ENCODE measurements at regions not wholly inside any gene's neighbourhood (a gene's known extent, or its start where the extent isn't known, plus 50 kb on each side); places are given as distances from the start of the nearest gene placed in this dataset.

DNA sequence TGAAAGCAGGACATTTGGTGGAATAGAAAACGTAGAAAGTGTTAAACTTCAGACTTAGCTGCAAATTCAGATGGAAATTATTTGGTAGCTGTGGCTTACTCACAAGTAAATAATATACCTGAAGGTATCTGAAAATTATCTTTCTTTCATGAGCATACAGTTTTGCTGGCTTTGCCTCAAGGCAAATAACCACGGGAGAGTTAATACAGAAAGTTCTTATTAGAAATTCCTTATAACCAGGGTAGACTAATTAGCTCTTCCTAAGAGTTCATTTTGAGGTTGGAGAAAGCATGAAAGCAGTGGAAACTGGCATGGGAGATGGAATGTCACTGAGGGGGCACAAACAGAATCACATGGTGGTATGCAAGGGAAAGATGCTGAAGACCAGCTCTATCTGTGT, 217.5 kb downstream of the CD83 start:
- no peak for DNase-seq

DNA sequence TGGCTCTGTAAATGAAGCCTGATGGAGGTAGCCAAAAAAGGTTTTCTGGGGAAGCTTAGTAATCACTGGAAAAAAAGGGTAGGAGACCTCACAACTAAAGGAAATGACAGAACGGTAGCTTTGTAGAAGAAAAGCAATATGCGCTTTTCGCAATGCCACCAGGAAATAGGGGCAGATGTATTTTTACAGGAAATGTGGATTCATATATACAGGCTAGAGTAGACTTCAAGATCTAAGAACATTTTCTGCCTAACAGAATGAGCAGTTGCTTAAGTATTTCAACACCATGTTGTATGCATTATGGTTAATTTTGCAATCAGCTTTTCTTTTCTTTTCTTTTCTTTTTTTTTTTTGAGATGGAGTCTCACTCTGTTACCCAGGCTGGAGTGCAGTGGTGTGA, 219.6 kb downstream of the CD83 start:
- DNase-seq: no peak

DNA sequence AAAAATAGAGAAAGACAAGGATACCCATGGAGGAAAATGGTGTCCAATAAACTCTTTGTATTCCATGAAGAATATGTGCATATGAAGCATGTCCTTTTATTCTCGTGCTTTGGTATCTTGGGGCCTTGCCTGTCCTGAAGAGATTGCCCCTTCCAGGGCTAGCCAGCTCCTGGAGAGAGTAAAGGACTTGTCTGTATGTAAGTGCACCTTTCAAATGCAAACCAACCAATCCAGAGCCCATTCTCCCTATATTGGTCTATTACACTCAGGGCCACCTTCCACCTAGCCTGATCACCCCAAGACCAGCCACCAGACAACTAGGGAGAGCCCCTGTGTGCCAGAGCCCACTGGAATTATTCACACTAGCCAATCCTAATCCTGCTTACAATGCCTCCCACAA, 221.6 kb downstream of the CD83 start:
- DNase-seq: no peak

DNA sequence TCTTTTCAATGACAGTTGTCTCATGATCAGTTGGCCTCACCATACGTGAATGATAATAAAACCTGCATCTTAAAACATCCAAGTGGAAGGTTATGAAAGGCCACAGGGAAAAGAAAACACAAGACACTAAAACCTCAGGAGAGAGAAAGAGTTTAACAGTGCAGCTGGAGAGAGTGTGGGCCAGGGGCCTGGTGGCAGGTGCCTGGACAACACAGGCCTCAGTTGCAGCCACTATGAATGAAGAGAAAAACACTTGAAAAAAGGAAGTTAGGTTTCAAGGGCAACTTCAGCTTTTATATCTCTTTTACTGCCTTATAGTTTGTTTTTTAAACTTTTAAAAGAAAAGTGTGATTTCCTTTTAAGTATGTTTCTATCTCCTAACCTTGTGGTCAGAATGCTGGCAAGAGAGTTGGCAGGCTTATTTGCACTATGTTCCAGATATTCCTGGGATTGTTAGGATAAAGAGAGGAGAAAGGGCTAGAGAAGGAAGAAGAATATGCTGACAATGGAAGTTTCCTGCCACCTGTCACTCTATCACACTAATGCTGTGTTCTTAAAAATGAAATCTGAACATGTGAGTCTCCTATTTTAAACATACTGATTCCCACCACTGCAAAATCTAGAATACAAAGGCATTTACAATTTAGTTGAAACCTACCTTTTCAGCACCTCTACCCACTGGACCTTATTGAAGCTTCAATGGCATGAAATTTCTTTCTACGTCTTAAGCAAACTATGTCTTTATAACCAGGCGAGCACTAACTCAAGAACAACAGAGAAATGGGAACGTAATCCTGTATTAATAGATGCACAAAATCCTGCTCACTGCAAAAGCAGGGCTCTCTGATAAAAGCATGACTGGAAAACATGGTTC, 222.4 kb downstream of the CD83 start:
- no peak for DNase-seq

DNA sequence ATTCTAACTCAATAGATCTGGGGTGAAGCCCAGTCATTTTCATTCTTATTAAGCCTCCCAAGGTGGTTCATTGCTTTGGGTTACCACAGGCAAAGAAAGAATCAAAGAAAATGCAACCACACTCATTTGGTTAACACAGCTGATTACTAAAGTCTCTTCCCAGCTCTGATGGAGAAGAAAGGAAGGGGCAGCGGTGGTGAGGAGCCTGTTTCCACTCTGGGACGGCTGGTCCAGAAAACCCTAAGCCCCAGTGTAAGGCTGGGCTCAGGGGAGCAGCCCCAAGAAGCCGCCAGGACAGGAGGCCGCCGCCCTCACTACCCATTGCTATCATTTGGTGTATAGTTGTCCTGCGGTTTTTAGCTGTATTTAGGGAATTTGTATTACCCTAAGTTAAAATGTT, 226.9 kb downstream of the CD83 start:
- DNase-seq: no peak

DNA sequence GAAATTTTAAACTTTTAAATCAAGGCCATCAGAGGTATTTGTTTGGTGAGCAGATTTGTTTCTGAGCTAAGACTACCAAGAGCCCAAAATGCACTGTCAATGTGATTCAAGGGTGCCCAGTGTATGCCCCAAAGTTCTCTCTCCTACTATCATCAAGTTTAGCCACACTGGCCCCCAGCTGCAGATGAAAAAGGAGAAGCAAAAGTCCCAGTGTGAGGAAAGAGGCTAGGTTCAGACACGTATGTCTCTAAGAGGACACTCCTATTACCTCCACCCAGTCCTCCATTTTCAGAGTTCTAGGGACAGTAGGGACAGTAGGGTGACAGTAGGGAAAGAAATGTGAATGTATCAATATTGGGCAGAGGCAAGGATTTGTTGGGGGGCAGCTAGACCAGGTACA, 230.8 kb downstream of the CD83 start:
- DNase-seq: no peak

DNA sequence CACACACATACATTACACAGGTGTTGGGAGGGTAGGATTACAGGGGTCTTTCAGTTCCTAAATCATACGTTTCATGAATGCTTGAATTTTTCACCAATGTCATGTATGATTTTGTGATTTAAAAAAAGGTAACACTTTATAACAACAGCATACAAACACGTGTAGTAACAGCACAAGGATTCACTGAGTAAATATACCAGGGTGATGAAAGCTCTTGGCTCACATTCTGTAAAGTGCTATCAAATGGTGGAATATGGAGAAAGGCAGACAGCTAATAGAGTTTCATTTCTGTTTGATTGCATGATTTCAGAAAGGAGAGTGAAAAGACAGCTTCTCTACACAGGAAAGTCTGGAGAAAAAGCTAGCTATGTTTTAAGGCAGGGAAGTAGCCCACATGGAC, 231.9 kb downstream of the CD83 start:
- no peak for DNase-seq

DNA sequence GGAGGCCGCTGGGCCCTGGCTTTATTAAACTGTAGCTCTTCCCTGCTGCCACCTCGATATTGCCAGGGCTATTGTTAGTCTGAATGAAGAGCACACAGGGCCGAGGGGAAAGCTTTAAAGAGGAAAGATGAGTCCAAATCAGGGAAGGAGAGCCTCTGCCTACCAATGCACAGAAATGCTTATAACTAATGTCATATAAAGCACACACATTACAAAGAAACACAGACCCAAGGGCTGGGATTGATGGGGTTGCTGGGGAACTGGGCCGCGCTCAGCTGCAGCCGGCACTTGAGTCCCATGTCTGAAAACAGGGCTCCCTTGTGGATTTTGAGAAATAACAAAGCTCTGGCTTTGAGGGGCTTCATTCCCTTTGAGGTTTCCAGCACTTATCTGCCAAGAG, 232.6 kb downstream of the CD83 start:
- no peak for DNase-seq

DNA sequence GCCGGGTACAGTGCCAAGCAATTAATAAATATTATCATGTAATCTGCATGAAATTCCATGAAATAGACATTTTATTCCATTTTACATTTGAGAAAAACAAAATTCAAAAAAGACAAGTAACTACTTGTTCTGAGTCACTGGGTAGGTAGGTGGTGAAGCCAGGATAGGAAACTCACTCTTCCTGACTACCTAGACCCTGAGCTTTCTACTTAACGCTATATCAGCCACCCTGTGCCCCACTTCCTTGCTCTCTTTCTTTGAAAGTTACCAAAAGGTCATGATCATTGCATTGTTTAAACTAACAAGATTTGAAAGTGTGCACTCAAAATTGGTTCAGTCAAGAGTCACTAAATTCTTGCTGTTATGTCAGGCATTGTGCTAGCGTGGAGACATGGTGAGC, 235.7 kb downstream of the CD83 start:
- DNase-seq: no peak

DNA sequence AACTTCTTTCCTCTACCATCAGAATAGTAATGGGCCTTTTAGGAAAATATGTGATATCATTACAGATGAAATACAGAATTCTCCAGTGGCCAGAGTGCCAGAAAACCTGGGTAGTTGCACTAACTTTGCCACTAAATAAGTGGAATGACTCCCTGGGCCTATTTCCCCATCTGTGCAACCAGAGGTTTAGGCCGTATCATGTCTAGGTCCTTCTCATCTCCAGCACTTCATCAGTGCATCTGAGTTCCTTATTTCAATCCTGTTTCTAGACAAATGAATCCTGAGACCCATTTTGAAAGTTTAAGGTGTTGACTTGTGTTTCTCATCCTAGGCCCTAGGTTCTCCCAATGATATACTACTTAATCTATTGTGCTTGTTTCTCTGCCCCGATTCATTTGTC, 236.2 kb downstream of the CD83 start:
- no peak for DNase-seq

DNA sequence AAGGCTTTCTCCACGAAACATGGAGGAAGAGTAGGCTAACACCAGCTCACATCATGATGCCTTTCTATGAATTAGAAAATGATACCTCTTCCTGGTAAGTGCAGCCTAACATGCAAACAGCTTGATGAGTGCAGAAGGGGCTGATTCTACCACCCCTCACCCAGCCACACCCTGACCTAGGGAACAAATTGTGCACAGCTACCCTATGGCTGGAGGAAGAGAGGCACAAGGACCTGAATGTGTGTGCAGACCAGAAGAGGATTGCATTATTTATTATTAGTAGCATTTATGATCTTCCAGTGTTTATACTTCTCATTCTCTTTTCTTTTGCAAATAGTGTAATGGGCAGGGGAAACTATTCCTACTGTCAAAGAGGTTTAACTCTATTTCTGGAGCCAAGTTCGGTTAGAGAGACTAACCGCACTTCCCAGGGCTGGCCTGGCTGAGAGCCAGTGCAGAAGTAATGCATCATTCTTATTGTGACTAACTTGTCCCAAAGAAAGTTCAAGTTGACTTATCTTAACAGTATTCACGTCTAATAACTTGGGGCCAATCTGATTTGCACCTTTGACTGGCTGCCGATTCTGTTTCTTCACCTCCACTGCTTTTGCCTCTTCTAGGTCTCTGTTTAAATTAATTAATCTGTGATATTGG, 237.5 kb downstream of the CD83 start:
- no peak for DNase-seq

DNA sequence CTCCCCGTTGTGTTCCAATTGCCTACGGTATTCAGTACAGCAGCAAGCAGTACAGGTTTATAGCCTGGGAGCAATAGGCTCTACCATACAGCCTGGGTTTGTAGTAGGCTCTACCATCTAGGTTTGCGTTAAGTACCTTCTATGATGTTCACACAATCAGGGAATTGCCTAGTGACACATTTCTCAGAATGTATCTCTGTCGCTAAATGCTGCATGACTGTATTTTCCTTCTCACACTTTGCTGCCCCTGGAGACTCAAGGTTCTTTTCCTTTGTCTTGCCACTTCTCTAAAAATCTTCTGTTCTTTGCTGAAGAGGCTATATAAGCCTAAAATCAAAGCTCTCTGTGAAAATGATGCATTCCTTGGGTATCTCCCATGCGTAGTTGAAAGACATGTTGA, 241.9 kb downstream of the CD83 start:
- no peak for DNase-seq

DNA sequence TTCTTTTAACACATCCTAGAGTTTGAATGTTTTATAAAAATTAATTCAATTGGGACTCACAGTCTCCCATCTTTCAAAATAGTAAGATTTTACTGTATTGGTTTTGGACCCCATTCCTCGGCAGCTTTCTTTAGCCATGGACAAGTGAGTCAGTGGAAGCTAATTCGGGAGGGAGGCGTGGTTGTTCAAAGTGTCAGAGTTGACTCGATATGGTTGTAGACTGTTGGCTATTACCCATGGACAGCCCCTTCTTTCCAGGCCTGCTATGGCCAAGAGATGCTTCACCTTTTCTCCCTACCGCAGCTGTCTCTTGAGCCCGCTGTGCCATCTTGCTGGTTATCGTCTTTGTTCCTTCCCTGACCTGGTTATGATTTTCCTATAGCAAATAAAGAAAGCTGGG, 243.0 kb downstream of the CD83 start:
- no peak for DNase-seq

DNA sequence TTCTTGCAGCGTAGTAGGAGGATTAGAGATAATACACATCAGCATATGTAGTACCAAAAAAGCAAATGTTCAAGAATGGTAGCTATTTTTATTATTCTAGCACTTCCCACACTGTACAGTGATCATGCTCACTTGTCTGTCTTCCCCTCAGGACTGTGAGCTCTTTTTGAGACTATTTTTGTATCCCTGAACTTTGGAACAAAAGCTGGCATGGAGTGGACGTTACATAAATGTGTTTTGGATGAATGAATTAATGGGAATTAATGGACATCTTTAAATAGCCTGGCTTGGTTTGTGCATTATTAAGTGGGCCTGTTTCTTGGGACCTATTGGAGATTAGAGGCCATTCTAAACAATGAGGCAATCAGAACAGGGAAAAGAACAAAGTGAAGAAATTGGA, 243.7 kb downstream of the CD83 start:
- no peak for DNase-seq

DNA sequence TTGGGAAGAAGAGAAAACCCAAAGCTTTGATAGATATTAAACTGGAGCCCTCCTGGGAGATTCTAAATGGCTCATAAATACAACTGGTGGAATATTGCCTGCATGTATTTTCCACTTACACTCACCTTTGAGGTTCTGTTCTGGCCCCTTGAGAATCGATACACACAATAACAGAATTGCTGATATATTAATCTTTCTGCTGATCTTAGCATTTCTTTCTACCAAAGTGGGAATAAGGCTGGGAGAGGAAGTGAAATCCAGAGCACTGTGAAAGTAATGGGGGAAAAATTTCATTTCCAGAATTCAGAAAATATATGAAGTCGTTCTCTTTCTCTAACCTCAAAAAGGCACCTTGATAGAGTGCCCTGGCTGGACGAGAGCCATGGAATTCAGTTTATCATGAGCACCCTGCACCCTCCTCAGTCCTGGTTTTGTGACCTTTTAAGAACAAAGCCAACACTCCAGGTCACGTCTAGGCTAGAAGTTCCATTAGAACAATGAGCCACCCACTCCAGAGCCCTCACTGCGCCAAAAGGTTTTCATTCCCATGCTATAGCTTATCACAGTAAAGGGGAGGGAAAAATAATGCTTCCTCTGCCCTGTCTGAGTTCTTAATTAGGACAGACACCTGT, 244.5 kb downstream of the CD83 start:
- no peak for DNase-seq

DNA sequence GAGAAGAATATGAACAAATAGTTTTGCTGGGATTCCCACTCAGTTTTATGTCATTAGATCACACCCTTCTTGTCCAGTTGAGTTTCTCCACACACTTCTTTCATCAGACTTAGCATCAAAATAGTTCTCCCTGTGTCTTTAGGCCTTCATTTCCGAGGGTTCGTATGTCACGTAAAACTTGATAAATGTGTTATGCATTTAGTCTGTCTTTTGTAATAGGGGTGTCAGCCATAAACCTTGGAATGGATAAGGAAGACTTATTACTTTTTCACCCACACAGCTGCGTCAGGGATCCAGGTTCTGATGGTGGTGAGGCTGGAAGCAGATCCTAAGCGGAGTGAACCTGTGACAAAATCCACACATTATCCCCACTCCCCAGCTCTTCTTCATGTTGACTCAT, 246.8 kb downstream of the CD83 start:
- no peak for DNase-seq

DNA sequence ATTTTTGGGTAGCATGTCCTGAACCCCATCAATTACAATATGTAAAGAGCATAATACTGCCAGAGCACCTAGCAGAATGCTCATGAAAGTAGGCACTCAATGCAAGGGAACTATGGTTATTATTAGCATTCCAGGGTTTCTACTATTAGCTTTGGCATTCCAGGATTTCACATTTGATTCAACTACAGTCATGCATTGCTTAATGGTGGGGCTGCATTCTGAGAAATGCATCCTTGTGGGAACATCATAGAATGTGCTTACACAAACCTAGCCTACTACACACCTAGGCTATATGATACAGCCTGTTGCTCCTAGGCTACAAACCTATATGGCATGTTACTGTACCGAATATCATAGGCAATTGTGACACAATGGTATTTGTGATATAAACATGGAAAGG, 247.8 kb downstream of the CD83 start:
- DNase-seq: no peak

DNA sequence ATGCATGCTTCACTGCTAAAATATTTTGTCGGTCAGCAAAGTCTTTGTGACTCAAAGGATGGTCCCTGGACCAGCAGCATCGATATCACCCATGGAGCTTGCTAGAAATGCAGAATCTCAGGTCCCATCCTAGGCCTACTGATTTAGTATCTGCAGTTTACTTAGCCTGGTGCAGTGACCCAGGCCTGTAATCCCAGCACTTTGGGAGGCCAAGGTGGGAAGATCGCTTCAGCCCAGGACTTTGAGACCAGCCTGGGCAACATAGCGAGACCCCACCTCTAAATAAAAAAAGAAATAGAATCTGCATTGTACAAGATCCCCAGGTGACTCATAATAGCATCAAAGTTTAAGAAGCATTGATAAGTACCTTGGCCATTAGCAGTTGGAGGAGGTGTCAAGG, 248.7 kb downstream of the CD83 start:
- no peak for DNase-seq

DNA sequence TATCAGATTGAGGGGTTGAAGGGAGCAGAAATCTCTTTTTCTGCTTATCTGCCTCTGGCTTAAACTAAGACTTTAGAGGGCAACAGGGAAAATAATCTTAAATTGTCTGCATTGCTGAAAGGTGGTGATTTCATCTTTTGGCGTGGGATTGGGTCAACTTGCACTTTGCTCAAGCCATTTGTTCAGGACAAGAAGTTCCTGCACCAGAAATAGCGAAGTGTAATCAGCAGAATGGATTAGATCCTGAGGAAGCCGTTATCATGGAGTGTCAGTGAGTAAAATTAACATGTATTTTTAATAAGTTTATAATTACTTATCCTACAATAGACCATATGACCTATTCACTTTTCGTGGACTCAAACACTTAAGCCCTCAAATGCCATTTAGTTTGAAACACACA, 249.3 kb downstream of the CD83 start:
- no peak for DNase-seq

DNA sequence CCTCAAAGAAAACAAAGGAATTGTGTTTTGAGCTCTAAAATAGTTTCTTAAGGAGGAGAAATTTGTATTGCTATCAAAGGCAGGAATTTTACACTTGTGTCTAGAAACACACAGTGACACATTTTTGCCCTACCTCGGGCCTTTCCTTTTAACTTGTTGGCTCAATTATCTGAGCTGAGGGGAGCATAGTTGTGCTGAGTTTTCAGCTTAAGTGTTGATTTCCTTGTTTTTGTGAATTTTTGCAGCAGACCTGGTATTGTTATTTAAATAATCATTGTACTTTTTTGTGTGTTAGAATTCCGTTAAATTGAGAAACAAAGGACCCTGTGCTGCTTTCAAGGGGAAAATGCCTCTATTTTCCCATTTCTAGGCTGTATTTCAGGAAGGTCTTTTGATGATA, 249.7 kb downstream of the CD83 start:
- no peak for DNase-seq

DNA sequence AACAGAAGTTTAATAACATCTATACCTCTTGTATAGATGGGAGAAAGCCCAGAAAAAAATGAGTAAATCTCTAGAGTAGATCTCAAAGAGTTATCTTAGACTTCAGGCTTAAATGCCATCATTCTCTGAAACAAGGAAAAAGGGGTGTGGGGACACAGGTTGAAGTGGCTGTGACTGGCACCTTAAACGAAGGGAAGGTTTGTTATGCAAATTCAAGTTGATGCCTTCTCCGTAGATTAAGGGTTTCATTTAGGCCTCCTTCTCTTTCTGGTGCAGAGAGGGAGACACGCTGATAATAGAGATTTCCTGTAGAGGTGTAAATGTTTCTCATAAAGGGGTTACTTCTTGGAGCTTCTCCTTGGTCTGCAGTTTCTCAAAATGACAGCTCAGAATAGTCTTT, 252.1 kb downstream of the CD83 start:
- no peak for DNase-seq

DNA sequence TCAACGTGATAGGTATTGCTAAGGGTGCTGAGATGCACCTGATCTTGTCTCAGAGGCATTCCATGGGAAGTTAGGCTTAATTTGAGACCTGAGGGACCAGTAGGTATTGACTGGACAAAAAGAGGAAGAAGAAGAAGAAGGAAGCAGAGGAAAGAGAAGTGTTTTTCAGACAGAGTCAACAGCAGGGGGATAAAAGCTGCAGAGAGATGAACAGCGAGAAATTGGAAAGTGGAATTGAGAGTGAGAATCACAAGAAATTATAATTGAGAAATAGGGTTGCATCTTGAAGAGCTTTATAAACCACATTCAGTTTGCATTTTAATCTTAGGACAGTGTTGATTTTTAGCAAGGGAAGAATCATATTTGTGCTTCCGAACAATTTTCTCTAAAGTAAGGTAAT, 254.0 kb downstream of the CD83 start:
- no peak for DNase-seq

DNA sequence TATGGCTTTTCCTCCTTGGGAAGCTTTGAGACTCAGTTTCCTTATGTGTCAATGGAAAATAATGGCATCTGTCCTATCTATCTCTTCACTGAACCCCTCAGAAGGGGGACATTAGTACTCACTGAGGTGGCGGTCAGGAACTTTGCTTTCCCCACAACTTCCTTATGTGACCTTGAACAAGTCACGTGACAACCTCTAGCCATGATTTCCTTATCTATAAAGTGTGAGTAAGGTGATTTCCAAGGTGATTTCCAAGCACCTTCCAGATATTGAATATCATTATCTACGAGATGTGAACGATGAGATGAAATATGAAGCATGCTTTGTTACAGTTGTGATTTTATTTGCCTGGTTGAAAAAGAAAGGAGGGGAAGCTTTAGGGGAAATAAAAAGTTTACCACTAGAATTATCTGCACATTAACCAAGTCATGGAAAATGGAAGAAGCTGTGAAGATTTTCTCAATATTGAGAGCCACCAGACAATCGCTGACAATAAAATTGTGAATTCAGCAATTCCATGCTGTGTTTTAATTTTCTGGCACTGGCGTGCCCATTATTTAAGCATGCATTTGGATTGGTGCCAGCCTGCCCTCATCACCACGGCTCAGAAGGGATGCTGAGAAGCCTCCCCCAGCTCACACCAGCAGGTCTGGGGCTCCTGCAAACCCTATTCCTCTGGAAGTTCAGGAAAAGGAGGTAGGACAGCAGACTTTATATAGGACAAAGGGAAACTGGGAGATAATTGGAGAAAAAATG, 255.3 kb downstream of the CD83 start:
- DNase-seq: peak; percentile 5

Data from NCI-H2171 treated with DMSO at 0.1 percent for 48 hours (cell line).